Coronary artery (tissue), 2 donors: ENCODE measurements at regions not wholly inside any gene's neighbourhood (a gene's known extent, or its start where the extent isn't known, plus 50 kb on each side); places are given as distances from the start of the nearest gene placed in this dataset.

Experiments
- DNase-seq: peaks from one replicate; pipeline ENCODE4 v3.0.0-alpha.2; 2017; ENCODE audit warnings: low spot score
- H3K27ac ChIP-seq, 2 donors: fragments of 200-600 bp; sonication (generic); one replicate each; pipeline ENCODE4 v1.5.1; 2016 to 2019
- H3K4me3 ChIP-seq: fragments of 200-600 bp; sonication (generic); 2 replicates; pipeline ENCODE4 v1.5.1; 2016; ENCODE audit warnings: mild to moderate bottlenecking, moderate library complexity
- CTCF ChIP-seq: fragments of 200-600 bp; sonication (generic); IDR thresholded peaks from one replicate; pipeline ENCODE4 v1.5.1; 2019; ENCODE audit warnings: antibody characterized with exemption

GRCh38 chr11:11675671-11676181 is 53.9 kb upstream of the GALNT18 start:
- no peak for DNase-seq
- Histone ChIP-seq H3K27ac (no peak overlapping the region), H3K4me3 (no peak overlapping the region)
- TF ChIP-seq CTCF: no peak

- Histone ChIP-seq H3K4me3 (no peak overlapping the region), H3K27ac (no peak overlapping the region)
- no peak for TF ChIP-seq CTCF
- no peak for DNase-seq
Measured at GRCh38 chr11:11672789-11673188, 51.0 kb upstream of the GALNT18 start.

GRCh38 chr11:11672101-11672500 is 50.3 kb upstream of the GALNT18 start:
- TF ChIP-seq CTCF: no peak
- Histone ChIP-seq H3K4me3 (no peak overlapping the region), H3K27ac (no peak overlapping the region)
- DNase-seq: no peak
